ENCODE measurements at regions not wholly inside any gene's neighbourhood (a gene's known extent, or its start where the extent isn't known, plus 50 kb on each side); places are given as distances from the start of the nearest gene placed in this dataset.

GRCh38 chr5:158514986-158515359 lies 584.7 kb downstream of the EBF1 start:
- TF ChIP-seq CTCF (conservative IDR thresholded peaks at IDR 0.05 in 1 of 2, IDR thresholded peaks at IDR 0.05 in 1 of 2; ENCODE audit: extremely low read depth in 1 of 2, insufficient read depth in 1 of 2, low read depth in 1 of 2, low read length in 2 of 2) (no peak), EZH2 (IDR thresholded peaks at IDR 0.05; ENCODE audit: borderline replicate concordance, low read length) (no peak)
